HCEC 1CT (cell line): ENCODE measurements at regions not wholly inside any gene's neighbourhood (a gene's known extent, or its start where the extent isn't known, plus 50 kb on each side); places are given as distances from the start of the nearest gene placed in this dataset.
A peak's percentile ranks its signal among the peaks of the same experiment; 100 is the strongest.
"Not testable (repeated sequence)": the region's sequence is repeated elsewhere in the genome, so short reads cannot be mapped to it uniquely, and the experiment has no call there.

Experiments
- DNase-seq: peaks from one replicate; pipeline ENCODE4 v3.0.0-alpha.2; 2017

GRCh38 chr16:26809461-26809860 lies 257.3 kb upstream of the C16orf82 start:
- no peak for DNase-seq

DNA sequence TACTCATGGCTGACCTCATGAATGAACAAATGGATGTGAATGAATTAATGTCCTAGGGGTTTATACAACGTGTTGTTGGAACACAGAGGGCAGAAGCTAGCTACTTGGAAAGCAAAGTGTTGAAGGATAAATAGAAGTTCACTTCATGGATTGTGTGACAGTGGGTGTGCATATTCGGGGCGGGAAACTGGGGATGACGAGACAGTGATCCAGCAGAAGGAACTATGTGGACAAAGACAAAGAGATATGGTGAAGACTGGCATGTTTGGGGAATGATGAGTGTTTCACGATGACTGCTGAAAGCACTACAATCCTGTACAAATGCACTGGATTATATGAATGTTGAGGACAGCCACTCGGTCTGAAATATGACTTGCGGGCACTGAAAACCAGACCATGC lies 250.5 kb upstream of the C16orf82 start:
- peak; percentile 51 for DNase-seq

DNA sequence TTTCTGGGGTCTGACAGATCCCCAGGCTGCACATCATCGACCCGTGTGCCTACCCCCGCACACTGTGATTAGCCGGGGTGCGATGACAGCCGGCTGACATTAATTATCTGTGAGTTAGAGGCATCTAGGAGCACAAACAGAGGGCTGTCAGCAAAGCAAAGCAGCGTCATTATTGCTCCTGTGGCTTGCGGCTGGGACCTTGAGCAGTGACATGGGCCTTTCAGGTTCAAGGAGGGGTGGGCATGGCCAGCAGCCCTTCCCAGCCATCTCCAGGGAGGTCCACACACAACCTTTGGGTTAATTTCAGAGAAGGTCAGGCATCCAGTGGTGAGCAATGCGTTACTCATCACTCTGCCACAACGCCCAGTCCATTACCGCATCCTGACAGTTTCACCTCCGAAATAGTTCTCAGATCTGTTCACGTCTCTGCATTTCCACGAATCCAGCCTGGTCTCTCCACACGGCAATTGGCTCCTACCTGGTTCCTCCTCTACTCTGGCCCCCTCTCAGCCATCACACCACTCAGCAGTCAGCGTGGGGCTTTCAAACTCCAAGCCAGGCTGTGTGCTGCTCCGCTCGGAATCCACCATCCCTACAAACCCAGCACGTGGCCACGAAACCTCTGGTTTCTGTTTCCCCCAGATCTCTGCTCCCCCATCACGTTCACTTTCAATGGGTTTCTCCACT lies 249.7 kb upstream of the C16orf82 start:
- peak; percentile 83 for DNase-seq

DNA sequence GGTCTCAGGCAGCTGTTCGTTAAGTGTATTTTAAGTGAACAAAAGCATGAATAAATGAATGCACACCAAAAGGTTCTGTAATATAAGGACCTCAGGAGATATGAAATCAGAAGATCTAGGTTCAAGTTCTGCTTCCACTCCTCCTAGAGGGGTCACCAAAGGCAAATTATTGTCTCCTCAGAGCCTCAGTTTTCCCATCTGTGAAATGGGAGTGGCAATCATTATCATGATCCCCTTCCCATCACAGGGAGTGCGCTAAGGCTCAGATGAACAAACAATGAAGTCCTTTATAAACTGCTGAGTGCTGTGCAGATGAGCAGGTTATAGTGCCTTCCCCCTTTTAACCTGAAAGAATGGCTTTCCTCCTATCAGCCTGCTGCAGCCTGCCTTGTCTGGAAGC lies 248.3 kb upstream of the C16orf82 start:
- no peak for DNase-seq

DNA sequence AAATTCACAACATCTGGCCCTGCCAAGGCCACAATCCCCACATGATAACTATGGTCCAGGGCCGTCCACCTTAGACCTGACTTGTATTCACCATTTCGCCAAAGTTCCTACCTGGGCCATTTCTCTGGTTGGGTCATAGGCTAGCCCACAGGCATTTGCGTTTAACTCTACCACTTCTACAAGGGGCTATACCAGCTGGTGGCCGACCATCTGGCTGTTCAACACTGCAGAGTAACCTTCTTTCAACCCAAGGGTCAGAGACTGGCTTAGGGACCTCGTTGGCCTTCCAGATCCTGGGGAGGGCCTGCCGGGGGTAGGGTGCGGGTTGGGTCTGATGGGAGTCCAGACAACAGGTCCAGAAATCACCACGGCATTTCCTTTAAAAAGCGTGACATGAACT lies 242.3 kb upstream of the C16orf82 start:
- DNase-seq: no peak

- DNase-seq: no peak
These were observed 240.2 kb upstream of the C16orf82 start for GRCh38 chr16:26826500-26826899.

DNA sequence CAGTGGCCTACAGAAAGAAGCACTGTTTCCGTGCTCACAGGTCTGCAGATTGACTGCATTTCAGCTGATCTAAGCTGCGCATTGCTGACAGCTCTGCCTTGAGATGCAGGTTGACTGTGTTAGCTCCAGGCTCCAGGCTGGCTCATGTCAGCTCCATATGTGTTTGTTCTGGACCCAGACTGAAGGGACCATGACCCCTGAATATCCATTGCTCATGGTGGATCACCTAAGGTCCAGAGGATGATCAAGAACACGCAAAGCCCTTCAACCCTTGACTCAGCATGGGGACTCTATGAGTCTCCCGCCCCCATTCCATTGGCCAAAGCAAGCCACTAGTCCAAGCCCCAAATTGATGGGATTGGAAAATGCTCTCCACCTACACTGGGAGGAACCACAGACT lies 239.3 kb upstream of the C16orf82 start:
- no peak for DNase-seq

DNA sequence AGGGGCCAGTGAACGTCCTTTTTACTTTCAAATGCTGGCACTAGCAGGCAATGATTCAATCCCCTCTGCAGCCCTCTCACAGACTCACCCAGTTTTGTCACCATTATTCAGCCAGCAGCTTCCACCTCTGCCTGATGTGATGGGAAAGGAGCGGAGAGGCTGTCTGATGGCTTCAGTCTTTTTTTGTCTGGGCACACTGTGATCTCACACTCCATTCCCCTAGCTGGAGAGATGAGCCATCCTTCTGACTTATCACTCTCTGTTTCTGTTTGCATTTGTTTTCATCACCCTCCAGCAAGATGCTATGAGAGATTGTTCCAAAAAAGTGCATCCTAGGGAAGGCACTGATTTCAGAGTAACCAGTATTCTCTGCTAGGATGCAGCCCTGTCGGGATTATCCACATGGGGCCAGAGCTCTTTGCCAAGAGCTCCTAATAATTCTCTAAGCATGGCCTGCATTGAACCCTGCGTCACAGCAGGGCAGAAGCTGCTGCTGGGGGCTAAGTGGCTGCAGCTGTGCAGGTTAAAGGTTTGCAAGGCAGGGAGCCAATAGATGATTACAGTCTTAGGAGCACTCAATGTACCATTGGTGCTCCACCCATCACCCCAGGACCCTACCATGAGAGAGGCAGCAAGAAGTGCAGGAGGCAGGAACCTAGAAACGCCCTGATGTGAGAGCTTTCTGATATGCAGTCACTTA lies 236.1 kb upstream of the C16orf82 start:
- DNase-seq: peak; percentile 3

DNA sequence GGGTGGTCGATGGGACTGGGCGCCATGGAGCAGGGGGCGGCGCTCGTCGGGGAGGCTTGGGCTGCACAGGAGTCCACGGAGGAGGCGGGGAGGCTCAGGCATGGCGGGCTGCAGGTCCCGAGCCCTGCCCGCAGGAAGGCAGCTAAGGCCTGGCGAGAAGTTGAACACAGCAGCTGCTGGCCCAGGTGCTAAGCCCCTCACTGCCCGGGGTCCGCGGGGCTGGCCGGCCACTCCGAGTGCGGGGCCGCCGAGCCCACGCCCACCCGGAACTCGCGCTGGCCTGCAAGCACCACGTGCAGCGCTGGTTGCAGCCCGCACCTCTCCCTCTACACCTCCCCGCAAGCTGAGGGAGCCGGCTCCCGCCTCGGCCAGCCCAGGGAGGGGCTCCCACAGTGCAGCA lies 230.6 kb upstream of the C16orf82 start:
- not testable (repeated sequence) for DNase-seq

DNA sequence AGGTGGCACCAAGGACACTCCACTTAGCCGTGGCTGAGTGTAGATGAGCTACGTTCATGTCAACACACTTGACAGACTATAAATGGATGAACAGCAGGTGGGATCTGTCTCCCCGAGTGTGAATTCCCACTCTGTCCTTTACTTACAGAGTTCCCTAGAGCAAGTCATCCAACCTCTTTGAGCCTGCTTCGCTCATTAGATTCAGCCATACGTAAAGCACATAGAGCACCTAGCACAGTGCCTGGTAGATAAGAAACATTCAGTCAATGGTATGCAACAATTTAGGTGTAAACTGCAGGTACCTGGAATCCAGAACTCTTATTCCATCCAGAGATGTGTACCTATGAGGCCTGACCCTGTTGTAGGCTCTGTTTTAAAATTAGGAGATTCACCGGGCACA lies 227.8 kb upstream of the C16orf82 start:
- DNase-seq: no peak

DNA sequence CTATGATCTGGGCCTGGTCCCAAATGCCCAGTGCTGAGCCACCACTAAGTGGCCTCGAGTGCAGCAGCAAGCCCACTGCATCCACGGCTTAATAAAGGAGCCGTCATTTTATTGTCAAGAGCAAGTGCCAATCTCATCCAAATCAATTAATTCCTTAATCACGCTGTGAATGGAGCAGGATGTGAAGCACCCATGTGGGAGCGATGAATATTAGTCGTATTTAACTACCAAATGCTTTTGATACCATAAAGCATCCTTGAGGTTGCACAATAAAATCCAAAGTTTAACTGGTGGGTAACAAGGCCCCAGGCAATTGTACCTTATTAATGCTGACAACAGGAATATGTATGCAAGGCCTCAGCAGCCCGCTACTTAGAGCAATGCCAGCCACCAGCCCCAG lies 226.0 kb upstream of the C16orf82 start:
- DNase-seq: no peak

- DNase-seq: no peak
These were observed 210.5 kb upstream of the C16orf82 start for GRCh38 chr16:26856271-26856670.

GRCh38 chr16:26856791-26857190 lies 209.9 kb upstream of the C16orf82 start:
- no peak for DNase-seq

GRCh38 chr16:26857371-26857770 lies 209.4 kb upstream of the C16orf82 start:
- DNase-seq: no peak

DNA sequence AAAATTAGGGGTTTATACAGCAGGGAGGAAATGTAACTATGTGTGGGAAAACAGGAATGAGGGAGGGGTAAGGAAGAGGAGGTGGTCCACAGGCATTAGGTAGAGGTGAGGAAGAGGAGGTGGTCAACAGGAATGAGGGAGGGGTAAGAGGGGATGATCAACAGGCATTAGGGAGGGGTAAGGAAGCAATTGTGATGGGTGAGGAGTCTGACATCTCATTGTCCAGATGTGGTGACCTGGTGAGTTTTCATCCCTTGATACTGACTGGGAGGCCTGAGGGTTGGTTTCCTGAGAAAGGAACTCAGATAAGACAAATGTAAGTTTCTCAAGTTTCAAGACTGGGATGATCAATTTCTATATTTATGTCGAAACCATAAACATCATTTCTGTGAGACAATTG lies 206.2 kb upstream of the C16orf82 start:
- DNase-seq: no peak

GRCh38 chr16:26863931-26864330 lies 202.8 kb upstream of the C16orf82 start:
- DNase-seq: no peak

DNA sequence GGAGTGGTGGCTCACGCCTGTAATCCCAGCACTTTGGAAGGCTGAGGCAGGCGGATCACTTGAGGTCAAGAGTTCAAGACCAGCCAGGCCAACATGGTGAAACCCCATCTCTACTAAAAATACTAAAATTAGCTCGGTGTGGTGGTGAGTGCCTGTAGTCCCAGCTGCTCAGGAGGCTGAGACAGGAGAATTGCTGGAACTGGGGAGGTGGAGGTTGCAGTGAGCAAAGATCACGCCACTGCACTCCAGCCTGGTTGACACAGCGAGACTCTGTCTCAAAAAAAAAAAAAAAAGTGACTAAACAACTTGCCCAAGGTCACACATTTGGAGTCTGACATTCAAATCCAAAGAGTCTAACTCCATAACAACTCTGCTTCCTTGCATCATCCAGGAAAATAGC lies 192.4 kb upstream of the C16orf82 start:
- DNase-seq: not testable (repeated sequence)

GRCh38 chr16:26877421-26877820 lies 189.3 kb upstream of the C16orf82 start:
- DNase-seq: no peak

- DNase-seq: no peak
These were observed 181.1 kb upstream of the C16orf82 start for GRCh38 chr16:26885674-26886073.

DNA sequence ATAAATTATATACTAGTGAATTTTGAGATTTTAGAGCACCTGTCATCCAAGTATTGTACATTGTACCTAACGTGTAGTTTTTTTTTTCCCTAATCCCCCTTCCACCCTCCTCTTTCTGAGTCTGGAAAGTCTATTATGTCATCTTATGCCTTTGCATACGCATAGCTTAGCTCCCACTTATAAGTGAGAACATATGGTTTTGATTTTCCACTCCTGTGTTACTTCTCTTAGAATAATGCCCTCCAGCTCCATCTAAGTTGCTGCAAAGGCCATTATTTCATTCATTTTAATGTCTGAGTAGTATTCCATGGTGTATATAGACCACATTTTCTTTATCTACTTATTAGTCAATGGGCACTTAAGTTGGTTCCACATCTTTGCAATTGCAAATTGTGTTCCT lies 177.0 kb upstream of the C16orf82 start:
- no peak for DNase-seq

DNA sequence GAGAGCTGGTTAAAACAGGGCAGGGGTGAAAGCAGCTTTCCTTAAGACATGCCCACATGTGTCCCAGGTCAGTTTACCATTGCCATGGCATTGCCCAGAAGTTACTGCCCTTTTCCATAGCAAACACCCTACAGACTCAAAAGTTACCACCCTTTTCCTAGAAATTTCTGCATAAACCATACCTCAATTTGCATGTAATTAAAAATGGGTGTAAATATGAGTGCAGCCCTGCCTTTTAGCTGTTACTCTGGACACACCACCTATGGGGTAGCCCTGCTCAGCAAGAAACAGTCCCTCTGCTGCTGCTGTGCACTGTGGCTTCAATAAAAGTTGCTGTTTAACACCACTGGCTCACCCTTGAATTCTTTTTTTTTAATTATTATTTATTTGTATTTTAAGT lies 168.5 kb upstream of the C16orf82 start:
- no peak for DNase-seq

GRCh38 chr16:26901196-26901861 lies 165.4 kb upstream of the C16orf82 start:
- DNase-seq: no peak

DNA sequence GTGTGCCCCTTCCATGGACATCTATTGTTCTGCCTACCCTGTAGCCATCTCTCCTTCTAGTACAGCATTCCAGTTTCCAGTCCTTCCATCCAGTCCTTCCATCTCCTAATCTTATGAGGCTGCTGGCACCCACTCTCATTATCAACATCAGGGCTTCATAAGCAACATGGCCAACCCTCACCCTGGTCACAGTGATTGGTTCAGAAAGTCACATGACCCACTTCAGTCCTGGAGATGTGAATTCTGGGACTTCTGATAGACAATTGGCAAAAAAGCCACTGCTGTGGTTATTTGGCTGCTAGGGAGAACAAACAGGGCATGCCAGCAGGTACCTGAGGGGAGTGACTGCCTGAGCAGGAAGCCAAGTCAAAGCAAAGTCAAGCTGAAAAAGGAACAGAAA lies 164.7 kb upstream of the C16orf82 start:
- DNase-seq: no peak

DNA sequence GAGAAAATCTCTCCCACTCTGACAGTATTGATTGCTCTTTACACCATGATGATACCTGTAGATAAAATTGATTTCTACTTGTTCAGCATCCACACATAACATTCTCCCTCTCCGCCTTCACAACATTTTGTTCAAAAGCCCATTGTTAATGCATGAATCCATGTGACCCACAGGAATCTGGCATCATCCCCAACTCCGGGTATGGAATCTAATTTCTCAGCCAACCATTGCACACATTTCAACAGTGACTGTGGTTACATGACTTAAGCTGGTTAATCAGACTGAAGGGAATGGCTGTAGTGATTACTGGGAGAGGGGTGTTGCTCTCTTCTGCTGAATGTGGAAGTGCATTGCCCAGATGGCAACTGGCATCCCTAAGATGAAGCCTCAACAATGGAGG lies 161.4 kb upstream of the C16orf82 start:
- peak; percentile 12 for DNase-seq
